ENCODE measurements at regions not wholly inside any gene's neighbourhood (a gene's known extent, or its start where the extent isn't known, plus 50 kb on each side); places are given as distances from the start of the nearest gene placed in this dataset.

DNA sequence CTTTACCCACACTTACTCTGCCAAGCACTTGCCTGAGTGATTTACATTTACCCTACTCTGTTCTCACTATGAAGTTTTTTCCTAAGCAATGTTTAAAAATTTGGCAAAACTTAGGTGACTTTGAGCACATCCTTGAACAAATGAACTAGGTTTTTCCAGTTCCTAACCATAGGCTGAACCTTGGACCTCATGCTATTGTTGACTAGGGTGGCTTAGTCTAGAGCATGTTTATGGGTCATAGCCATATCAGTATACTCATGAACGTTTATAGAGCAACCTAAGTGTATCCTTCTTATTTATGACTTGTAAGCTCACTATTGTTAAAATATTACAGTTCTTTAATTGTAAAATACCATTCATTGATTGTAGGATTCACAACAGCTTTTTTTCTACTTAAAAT, 85.0 kb upstream of the KRR1 start:
- no peak overlapping the region for H3K27ac ChIP-seq
- TF ChIP-seq, protein P1, sequence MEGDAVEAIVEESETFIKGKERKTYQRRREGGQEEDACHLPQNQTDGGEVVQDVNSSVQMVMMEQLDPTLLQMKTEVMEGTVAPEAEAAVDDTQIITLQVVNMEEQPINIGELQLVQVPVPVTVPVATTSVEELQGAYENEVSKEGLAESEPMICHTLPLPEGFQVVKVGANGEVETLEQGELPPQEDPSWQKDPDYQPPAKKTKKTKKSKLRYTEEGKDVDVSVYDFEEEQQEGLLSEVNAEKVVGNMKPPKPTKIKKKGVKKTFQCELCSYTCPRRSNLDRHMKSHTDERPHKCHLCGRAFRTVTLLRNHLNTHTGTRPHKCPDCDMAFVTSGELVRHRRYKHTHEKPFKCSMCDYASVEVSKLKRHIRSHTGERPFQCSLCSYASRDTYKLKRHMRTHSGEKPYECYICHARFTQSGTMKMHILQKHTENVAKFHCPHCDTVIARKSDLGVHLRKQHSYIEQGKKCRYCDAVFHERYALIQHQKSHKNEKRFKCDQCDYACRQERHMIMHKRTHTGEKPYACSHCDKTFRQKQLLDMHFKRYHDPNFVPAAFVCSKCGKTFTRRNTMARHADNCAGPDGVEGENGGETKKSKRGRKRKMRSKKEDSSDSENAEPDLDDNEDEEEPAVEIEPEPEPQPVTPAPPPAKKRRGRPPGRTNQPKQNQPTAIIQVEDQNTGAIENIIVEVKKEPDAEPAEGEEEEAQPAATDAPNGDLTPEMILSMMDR (conservative IDR thresholded peaks at IDR 0.05) = no peak

DNA sequence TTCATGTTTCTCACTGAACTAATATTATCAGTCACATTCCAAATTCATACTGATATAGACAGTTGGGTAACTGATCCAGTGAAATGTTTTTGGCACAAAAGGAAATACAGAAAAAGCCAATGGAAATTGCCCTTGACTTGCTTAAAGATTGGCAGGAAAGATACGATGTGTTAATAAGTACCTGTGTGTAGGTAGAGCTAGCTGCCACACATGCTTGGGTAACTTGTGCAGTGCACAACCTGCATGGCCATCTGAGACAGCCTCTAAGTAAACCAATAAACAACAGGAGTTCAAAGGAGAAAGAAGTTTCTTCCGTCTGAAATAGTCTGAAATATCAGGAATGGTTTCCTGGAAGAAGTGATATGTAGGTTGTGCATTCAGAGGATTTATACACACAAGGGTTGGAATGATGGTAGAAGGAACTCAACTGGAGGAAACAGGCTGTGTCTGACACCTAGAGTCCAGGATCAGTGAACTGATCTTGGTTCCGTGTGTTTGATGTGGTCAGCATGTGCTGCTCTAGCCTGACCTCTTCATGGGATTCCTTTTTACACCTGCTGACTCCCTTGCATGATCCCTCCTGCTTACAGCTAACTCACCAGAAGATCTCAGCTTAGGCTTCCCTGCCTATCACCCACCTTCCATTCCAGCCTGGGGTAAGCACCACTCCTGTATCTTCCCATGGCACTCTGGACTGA, 81.4 kb upstream of the KRR1 start:
- TF ChIP-seq, protein P1 (conservative IDR thresholded peaks at IDR 0.05) = no peak
- H3K27ac ChIP-seq = no peak overlapping the region

DNA sequence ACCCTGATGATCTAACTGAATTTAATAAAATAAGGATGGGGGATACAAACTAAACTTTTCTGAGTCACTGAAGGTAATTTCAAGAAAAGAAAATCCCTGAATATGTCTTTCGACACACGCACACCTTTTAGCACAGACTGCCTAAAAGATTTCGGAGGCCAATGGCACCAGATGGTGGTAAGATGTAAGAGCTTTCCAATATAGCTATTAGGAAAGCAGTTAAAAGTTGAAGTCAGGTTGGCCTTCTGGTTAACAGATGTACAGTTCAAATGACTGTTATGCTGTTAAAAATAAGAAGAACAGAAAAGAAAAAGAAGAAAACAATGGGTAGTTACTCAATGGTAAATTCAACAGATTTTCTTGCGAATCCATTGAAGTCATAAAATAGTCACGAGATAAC, 80.7 kb upstream of the KRR1 start:
- TF ChIP-seq, protein P1 (conservative IDR thresholded peaks at IDR 0.05) = no peak
- H3K27ac ChIP-seq = no peak overlapping the region

- no peak overlapping the region for H3K27ac ChIP-seq
- TF ChIP-seq, protein P1 (conservative IDR thresholded peaks at IDR 0.05) = no peak
These were observed 80.2 kb upstream of the KRR1 start for GRCh38 chr12:75591628-75592027.

DNA sequence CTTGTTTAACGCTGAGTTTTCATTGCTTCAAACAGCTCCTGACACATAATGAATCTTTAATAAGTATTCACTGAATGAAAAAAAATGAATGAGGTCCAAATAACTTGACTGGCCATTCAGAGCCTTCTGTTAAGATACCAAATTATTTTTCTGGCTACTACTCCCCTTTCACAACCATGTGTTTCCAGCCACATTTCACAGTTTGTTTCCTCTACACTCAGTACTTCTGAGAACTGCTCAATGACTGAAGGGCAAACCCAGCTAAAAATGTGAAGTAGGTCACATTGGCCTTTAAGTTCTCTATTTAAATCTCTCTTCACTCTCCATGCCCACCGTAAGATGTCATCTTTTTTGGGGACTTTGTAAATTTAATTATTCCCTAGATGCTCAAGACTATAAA, 78.4 kb upstream of the KRR1 start:
- TF ChIP-seq, protein P1 (conservative IDR thresholded peaks at IDR 0.05) = no peak
- no peak overlapping the region for H3K27ac ChIP-seq

DNA sequence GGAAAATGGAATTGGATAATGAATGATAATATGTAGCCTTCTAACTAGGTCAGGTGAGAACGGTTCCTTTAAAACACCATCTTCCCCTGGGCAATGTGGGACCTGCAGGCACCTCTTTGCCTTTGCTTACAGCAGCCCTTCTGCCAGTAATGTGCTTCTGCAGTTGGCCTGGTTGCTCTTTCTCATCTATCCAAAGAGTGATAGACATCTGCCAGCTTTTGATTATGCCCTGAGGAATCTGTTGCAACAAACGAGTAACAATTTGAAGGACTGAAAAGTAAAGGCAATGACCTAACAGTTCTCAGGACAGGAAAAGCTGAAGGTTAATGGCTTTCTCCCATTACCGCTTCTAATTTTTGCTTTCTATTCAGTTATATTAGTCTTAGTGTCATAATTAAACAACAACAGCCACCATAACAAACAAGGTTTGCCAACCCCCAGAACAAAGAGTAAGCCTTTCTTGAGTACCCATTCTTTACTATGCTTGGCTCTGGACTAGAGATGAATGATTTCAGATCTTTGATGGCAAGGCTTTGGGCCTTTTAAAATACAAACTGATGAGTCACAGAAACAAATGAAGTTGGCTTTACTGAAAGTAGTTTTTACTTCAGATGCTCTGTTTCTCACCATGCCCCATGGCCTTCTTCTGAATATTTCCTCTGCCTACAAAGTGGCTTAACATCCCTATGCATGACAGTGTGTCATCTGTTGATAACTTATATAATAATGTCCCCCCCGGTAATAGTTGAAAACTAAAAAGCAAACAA, 76.1 kb upstream of the KRR1 start:
- no peak overlapping the region for H3K27ac ChIP-seq

GRCh38 chr12:75585330-75585729, 73.9 kb upstream of the KRR1 start:
- no peak overlapping the region for H3K27ac ChIP-seq

More for the DNA sequence above, 76.1 kb upstream of the KRR1 start:
- TF ChIP-seq, protein P1 (conservative IDR thresholded peaks at IDR 0.05) = no peak

More at GRCh38 chr12:75585330-75585729, 73.9 kb upstream of the KRR1 start:
- TF ChIP-seq, protein P1 (conservative IDR thresholded peaks at IDR 0.05) = no peak
